WTC11 (cell line): ENCODE measurements at regions not wholly inside any gene's neighbourhood (a gene's known extent, or its start where the extent isn't known, plus 50 kb on each side); places are given as distances from the start of the nearest gene placed in this dataset.

Experiments
- ATAC-seq: fragments of 200-7000 bp; cut with Tn5 transposase; 2 replicates; pipeline ENCODE4 v1.10.0; 2021; ENCODE audit warnings: mild to moderate bottlenecking, moderate library complexity
- CTCF ChIA-PET: fragments of 300-600 bp; sonication (Branson Sonifier 250); formaldehyde crosslinking; loops from one replicate; lab custom pipeline; 2021; ENCODE audit warnings: antibody characterized with exemption; lab: Charles Lee
- POLR2A ChIA-PET: fragments of 350-600 bp; sonication (Branson Sonifier 250); formaldehyde crosslinking; loops from one replicate; lab custom pipeline; 2021; ENCODE audit warnings: antibody characterized with exemption; lab: Charles Lee
- DNase-seq: peaks from one replicate; pipeline ENCODE4 v3.0.0; 2021; ENCODE audit warnings: low spot score
- H3K27ac Mint-ChIP-seq: 2 replicates; pipeline ENCODE4 v1.8.0; 2021; ENCODE audit warnings: mixed read lengths
- H3K27me3 Mint-ChIP-seq: 2 replicates; pipeline ENCODE4 v1.8.0; 2021; ENCODE audit warnings: low read depth, mild to moderate bottlenecking, moderate library complexity, mixed read lengths
- H3K36me3 Mint-ChIP-seq: 2 replicates; pipeline ENCODE4 v1.8.0; 2021; ENCODE audit warnings: mixed read lengths
- H3K4me1 Mint-ChIP-seq: 2 replicates; pipeline ENCODE4 v1.8.0; 2022; ENCODE audit warnings: mixed read lengths
- H3K4me3 Mint-ChIP-seq: 2 replicates; pipeline ENCODE4 v1.8.0; 2021; ENCODE audit warnings: mild to moderate bottlenecking, moderate library complexity, mixed read lengths
- H3K9me3 Mint-ChIP-seq: 2 replicates; pipeline ENCODE4 v1.8.0; 2021; ENCODE audit warnings: mixed read lengths
- AR ChIP-seq: fragments of 250-450 bp; sonication (Bioruptor Pico); IDR thresholded peaks from 2 replicates; pipeline ENCODE4 v1.9.0; 2021; ENCODE audit warnings: mild to moderate bottlenecking
- ATF6 ChIP-seq: sonication (generic); formaldehyde crosslinking; IDR thresholded peaks from 2 replicates; pipeline ENCODE4 v1.8.1; 2023; ENCODE audit warnings: mild to moderate bottlenecking, missing genetic modification reagents
- KAT7 ChIP-seq: sonication (generic); formaldehyde crosslinking; IDR thresholded peaks from 2 replicates; pipeline ENCODE4 v1.8.1; 2023; ENCODE audit warnings: missing genetic modification reagents, mild to moderate bottlenecking, borderline replicate concordance
- NFE2L1 ChIP-seq: sonication (generic); formaldehyde crosslinking; IDR thresholded peaks from 2 replicates; pipeline ENCODE4 v1.8.1; 2023; ENCODE audit warnings: missing genetic modification reagents
- NR1H2 ChIP-seq: sonication (generic); formaldehyde crosslinking; IDR thresholded peaks from 2 replicates; pipeline ENCODE4 v1.9.0; 2021; ENCODE audit warnings: mild to moderate bottlenecking, moderate library complexity, missing genetic modification reagents
- RORB ChIP-seq: fragments of 250-450 bp; sonication (Bioruptor Pico); IDR thresholded peaks from 2 replicates; pipeline ENCODE4 v1.9.0; 2021; ENCODE audit warnings: mild to moderate bottlenecking
- ZNF671 ChIP-seq: fragments of 250-450 bp; sonication (Bioruptor Pico); IDR thresholded peaks from 2 replicates; pipeline ENCODE4 v1.8.0; 2021; ENCODE audit warnings: mild to moderate bottlenecking
- TF ChIP-seq, protein P1 (sequence below): fragments of 250-450 bp; sonication (Bioruptor Pico); IDR thresholded peaks from 2 replicates; pipeline ENCODE4 v1.9.0; 2021; ENCODE audit warnings: moderate library complexity, mild to moderate bottlenecking, inconsistent platforms, borderline replicate concordance
- TF ChIP-seq, protein P2 (sequence below): sonication (generic); formaldehyde crosslinking; IDR thresholded peaks from 2 replicates; pipeline ENCODE4 v1.8.0; 2023; ENCODE audit warnings: missing genetic modification reagents
- TF ChIP-seq, protein P3 (sequence below): sonication (generic); formaldehyde crosslinking; IDR thresholded peaks from 2 replicates; pipeline ENCODE4 v1.8.1; 2023; ENCODE audit warnings: mild to moderate bottlenecking, missing genetic modification reagents, borderline replicate concordance

- POLR2A ChIA-PET, result no interaction called here
- ATAC-seq (no peak), DNase-seq (no peak)
- CTCF ChIA-PET, result no interaction called here
- H3K36me3 Mint-ChIP-seq, result no peaks in the 10 kb centered on the region
- H3K4me3 Mint-ChIP-seq, result no peak overlapping the region
- no peaks in the 10 kb centered on the region for H3K27me3 Mint-ChIP-seq
- H3K4me1 Mint-ChIP-seq, result no peaks in the 10 kb centered on the region
- no peak overlapping the region for H3K27ac Mint-ChIP-seq
- TF ChIP-seq, protein P1, sequence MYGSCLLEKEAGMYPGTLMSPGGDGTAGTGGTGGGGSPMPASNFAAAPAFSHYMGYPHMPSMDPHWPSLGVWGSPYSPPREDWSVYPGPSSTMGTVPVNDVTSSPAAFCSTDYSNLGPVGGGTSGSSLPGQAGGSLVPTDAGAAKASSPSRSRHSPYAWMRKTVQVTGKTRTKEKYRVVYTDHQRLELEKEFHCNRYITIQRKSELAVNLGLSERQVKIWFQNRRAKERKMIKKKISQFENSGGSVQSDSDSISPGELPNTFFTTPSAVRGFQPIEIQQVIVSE, result no peak
- TF ChIP-seq, protein P2, sequence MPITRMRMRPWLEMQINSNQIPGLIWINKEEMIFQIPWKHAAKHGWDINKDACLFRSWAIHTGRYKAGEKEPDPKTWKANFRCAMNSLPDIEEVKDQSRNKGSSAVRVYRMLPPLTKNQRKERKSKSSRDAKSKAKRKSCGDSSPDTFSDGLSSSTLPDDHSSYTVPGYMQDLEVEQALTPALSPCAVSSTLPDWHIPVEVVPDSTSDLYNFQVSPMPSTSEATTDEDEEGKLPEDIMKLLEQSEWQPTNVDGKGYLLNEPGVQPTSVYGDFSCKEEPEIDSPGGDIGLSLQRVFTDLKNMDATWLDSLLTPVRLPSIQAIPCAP (CRISPR knock-in tag), result no peak
- no peak for TF ChIP-seq AR (CRISPR knock-in tag)
- H3K9me3 Mint-ChIP-seq, result peaks cover 10% of the 10 kb centered on the region
These were observed 424.8 kb upstream of the EPHA5 start for GRCh38 chr4:66095065-66095464.

DNA sequence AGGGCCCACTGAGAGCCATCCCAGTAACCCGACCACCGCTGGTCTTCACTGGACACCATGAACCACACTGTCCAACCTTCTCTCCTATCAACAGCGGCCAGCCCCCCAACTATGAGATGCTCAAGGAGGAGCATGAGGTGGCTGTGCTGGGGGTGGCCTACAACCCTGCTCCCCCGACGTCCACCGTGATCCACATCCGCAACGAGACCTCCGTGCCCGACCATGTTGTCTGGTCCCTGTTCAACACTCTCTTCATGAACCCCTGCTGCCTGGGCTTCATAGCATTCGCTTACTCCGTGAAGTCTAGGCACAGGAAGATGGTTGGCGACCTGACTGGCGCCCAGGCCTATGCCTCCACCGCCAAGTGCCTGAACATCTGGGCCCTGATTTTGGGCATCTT lies 423.8 kb upstream of the EPHA5 start:
- TF ChIP-seq NFE2L1, result no peak
- Mint-ChIP-seq H3K4me1 (no peaks in the 10 kb centered on the region), H3K27me3 (no peaks in the 10 kb centered on the region), H3K27ac (no peak overlapping the region), H3K36me3 (no peaks in the 10 kb centered on the region), H3K9me3 (peaks cover 10% of the 10 kb centered on the region), H3K4me3 (no peak overlapping the region)
- DNase-seq, result no peak
- CTCF ChIA-PET, result no interaction called here
- no peak for ATAC-seq
- POLR2A ChIA-PET, result no interaction called here

DNA sequence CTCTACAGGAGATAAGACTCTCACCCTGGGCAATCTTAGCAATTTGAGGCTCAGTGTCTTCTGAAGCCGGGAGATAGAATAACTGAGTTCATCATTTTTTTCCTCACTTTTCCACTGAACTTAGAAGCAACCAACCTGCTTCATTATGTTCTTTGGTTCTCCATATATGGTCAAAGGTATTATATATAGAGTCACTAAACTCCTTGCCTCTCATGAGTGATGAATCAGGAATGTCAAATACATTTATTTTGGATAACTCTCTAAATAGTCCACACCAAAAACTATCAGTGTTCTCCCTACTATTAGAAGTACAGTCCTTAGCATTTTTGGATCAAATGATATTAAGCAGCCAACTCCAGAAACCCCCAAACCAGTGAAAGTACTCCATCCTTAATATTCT lies 421.5 kb upstream of the EPHA5 start:
- Mint-ChIP-seq H3K4me3 (no peak overlapping the region), H3K36me3 (no peaks in the 10 kb centered on the region), H3K27ac (no peak overlapping the region)

More for the DNA sequence above, 421.5 kb upstream of the EPHA5 start:
- Mint-ChIP-seq H3K9me3 (peaks cover 22% of the 10 kb centered on the region), H3K4me1 (no peaks in the 10 kb centered on the region)
- no peak for ATAC-seq
- TF ChIP-seq, protein P2 (CRISPR knock-in tag), result no peak
- no peak for TF ChIP-seq NR1H2
- TF ChIP-seq, protein P3, sequence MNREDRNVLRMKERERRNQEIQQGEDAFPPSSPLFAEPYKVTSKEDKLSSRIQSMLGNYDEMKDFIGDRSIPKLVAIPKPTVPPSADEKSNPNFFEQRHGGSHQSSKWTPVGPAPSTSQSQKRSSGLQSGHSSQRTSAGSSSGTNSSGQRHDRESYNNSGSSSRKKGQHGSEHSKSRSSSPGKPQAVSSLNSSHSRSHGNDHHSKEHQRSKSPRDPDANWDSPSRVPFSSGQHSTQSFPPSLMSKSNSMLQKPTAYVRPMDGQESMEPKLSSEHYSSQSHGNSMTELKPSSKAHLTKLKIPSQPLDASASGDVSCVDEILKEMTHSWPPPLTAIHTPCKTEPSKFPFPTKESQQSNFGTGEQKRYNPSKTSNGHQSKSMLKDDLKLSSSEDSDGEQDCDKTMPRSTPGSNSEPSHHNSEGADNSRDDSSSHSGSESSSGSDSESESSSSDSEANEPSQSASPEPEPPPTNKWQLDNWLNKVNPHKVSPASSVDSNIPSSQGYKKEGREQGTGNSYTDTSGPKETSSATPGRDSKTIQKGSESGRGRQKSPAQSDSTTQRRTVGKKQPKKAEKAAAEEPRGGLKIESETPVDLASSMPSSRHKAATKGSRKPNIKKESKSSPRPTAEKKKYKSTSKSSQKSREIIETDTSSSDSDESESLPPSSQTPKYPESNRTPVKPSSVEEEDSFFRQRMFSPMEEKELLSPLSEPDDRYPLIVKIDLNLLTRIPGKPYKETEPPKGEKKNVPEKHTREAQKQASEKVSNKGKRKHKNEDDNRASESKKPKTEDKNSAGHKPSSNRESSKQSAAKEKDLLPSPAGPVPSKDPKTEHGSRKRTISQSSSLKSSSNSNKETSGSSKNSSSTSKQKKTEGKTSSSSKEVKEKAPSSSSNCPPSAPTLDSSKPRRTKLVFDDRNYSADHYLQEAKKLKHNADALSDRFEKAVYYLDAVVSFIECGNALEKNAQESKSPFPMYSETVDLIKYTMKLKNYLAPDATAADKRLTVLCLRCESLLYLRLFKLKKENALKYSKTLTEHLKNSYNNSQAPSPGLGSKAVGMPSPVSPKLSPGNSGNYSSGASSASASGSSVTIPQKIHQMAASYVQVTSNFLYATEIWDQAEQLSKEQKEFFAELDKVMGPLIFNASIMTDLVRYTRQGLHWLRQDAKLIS (CRISPR knock-in tag), result no peak
- TF ChIP-seq ATF6 (CRISPR knock-in tag), result no peak
- TF ChIP-seq RORB, result no peak
- no peak for TF ChIP-seq ZNF671
- TF ChIP-seq KAT7 (CRISPR knock-in tag), result no peak
- TF ChIP-seq, all 79 proteins: peak for 0
- ChIA-PET CTCF (no interaction called here), POLR2A (no interaction called here)
- H3K27me3 Mint-ChIP-seq, result no peaks in the 10 kb centered on the region
- DNase-seq, result no peak
